ENCODE measurements at regions not wholly inside any gene's neighbourhood (a gene's known extent, or its start where the extent isn't known, plus 50 kb on each side); places are given as distances from the start of the nearest gene placed in this dataset.

GRCh38 chrX:4963432-4963831, 1250.0 kb upstream of the PRKX start:
- no peak overlapping the region for H3K4ac ChIP-seq (ENCODE audit: low read depth, low read length)
- no CpG with 5 or more reads among the region's 2 CpGs for WGBS, 2 experiments (ENCODE audit: extremely low coverage in 2 of 2, insufficient read length in 1 of 2)
- H4K91ac ChIP-seq (ENCODE audit: insufficient read depth, low read depth, low read length), result no peak overlapping the region
- ChIA-PET CTCF (no interaction called here), POLR2A (ENCODE audit: unreplicated experiment) (no interaction called here)
- H3K27me3 ChIP-seq (ENCODE audit: control insufficient read depth, insufficient read depth, low read length), result no peaks in the 10 kb centered on the region
- dilution Hi-C loops (cut with HindIII; ENCODE audit: low sequenced_read_pairs, unreplicated experiment) (no loop called here), intact Hi-C loops (cut with micrococcal nuclease) (no loop called here), in situ Hi-C loops (cut with MboI; ENCODE audit: low sequenced_read_pairs) (no loop called here)
- no peak overlapping the region for H2BK120ac ChIP-seq (ENCODE audit: low read depth, low read length)
- no peak overlapping the region for H3K56ac ChIP-seq (ENCODE audit: extremely low read depth, insufficient read depth, low read length)
- no peak overlapping the region for H2AFZ ChIP-seq (replicated peaks; ENCODE audit: low read length, poor library complexity)
- no peaks in the 10 kb centered on the region for H3K36me3 ChIP-seq (ENCODE audit: control insufficient read depth, insufficient read depth, low read length)
- ATAC-seq (ENCODE audit: low read depth) (no peak), DNase-seq (no peak)
- H3K79me1 ChIP-seq (ENCODE audit: low read depth in 1 of 2, low read length in 2 of 2), result no peaks in the 10 kb centered on the region
- H3K18ac ChIP-seq (ENCODE audit: low read depth, low read length), result no peak overlapping the region
- peaks cover 5% of the 10 kb centered on the region; the same call in 1 of the 2 replicates for H3K9me3 ChIP-seq (ENCODE audit: control insufficient read depth, insufficient read depth, low read length)
- BruUV-seq (replicated peaks), result no TSS peak
- H2BK15ac ChIP-seq (ENCODE audit: low read depth, low read length), result no peak overlapping the region
- H3K14ac ChIP-seq (replicated peaks; ENCODE audit: low read depth, low read length), result no peak overlapping the region
- H3K4me2 ChIP-seq (ENCODE audit: low read depth, low read length), result no peak overlapping the region
- no peak overlapping the region for H3K9ac ChIP-seq (ENCODE audit: low read depth, low read length)
- no peak overlapping the region for H4K8ac ChIP-seq (ENCODE audit: low read depth in 2 of 2, low read length in 2 of 2)
- H2AK9ac ChIP-seq (replicated peaks; ENCODE audit: low read depth, low read length, poor library complexity), result no peak overlapping the region
- no peak overlapping the region for H3K23ac ChIP-seq (ENCODE audit: low read depth, low read length)
- no peaks in the 10 kb centered on the region for H3K4me1 ChIP-seq (ENCODE audit: control insufficient read depth, insufficient read depth, low read length)
- H2BK20ac ChIP-seq (ENCODE audit: low read depth, low read length), result no peak overlapping the region
- H2BK5ac ChIP-seq (ENCODE audit: low read depth, low read length, poor library complexity, severe bottlenecking), result no peak overlapping the region
- H4K20me1 ChIP-seq (ENCODE audit: insufficient read depth, low read length), result no peaks in the 10 kb centered on the region
- no peak overlapping the region for H3K4me3 ChIP-seq (ENCODE audit: insufficient read depth, low read depth, low read length)
- H2AK5ac ChIP-seq (ENCODE audit: low read depth, low read length), result no peak overlapping the region
- no peak for TF ChIP-seq FOS (IDR thresholded peaks at IDR 0.05; ENCODE audit: low read depth, low read length)
- peak; percentile 94 for TF ChIP-seq MAFK (IDR thresholded peaks at IDR 0.05; ENCODE audit: low read depth, low read length)
- TF ChIP-seq RCOR1 (IDR thresholded peaks at IDR 0.05; ENCODE audit: insufficient replicate concordance, low read length), result no peak
- no peak overlapping the region for H4K5ac ChIP-seq (ENCODE audit: low read depth, low read length)
- no peak overlapping the region for H3K27ac ChIP-seq (ENCODE audit: insufficient read depth, low read length)
- H3K9me1 ChIP-seq (ENCODE audit: insufficient read depth, low read length), result no peaks in the 10 kb centered on the region

Data from IMR-90 (cell line).